Hematopoietic multipotent progenitor cell treated with erythropoietin and hydrocortisone succinate and interleukin-3 and kit ligand, for 4 days (in vitro differentiated cells): ENCODE measurements at regions not wholly inside any gene's neighbourhood (a gene's known extent, or its start where the extent isn't known, plus 50 kb on each side); places are given as distances from the start of the nearest gene placed in this dataset.
"Not testable (repeated sequence)": the region's sequence is repeated elsewhere in the genome, so short reads cannot be mapped to it uniquely, and the experiment has no call there.

ENCODE experiments used
- DNase-seq: peaks from one replicate; pipeline ENCODE4 v3.0.0-alpha.2; 2015

GRCh38 chr2:75432761-75433361 is 127.9 kb downstream of the EVA1A start:
- DNase-seq = no peak

GRCh38 chr2:75431763-75432162 is 129.0 kb downstream of the EVA1A start:
- DNase-seq = no peak

DNA sequence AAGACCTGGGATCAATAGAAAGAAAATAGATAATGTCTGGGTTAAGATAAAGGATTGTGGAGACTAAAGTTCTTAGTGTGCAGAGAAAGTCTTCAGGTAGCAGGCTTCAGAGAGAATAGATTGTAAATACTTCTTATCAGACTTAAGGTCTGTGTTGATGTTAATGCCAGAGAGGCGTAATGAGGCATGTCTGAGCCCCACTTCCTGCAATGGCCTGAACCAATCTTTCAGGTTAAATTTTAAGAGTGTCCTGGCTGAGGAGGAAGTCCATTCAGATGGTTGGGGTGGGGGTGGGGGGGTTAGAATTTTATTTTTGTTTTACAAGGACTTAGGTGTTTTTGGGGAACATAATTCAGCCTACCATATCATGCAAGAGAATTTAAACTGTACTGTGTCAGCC is 129.5 kb downstream of the EVA1A start:
- DNase-seq = no peak

GRCh38 chr2:75430449-75430848 is 130.3 kb downstream of the EVA1A start:
- not testable (repeated sequence) for DNase-seq

GRCh38 chr2:75428646-75429443 is 131.9 kb downstream of the EVA1A start:
- no peak for DNase-seq

DNA sequence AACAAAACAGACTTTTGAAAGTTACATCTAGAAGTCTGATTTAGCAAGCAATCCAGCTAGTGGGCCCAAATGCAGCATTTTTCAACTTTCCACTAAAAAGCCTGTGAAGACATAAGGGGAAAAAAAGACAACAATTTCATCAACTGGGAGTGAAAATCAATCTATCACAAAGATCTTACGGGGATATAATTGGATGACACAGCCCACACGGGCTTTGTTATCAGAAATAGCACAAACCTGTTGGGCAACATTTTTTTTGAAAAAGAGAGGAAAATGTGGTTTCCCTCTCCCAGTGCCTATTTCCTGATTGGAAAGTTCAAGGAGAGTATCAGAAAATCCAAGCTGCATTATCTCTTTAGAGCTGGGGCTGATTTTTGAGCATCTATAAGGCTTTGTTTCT is 132.7 kb downstream of the EVA1A start:
- DNase-seq = no peak

- peak; percentile 16 for DNase-seq
Measured at GRCh38 chr2:75424936-75425619, 135.7 kb downstream of the EVA1A start.

GRCh38 chr2:75421986-75422385 is 138.8 kb downstream of the EVA1A start:
- DNase-seq = peak; percentile 55

- peak; percentile 83 for DNase-seq
Measured at GRCh38 chr2:75416420-75417342, 144.1 kb downstream of the EVA1A start.

- no peak for DNase-seq
Measured at GRCh38 chr2:75415731-75416130, 145.0 kb downstream of the EVA1A start.

GRCh38 chr2:75415111-75415626 is 145.6 kb downstream of the EVA1A start:
- DNase-seq = no peak

GRCh38 chr2:75411574-75411973 is 149.2 kb downstream of the EVA1A start:
- DNase-seq = no peak

GRCh38 chr2:75410702-75411101 is 150.0 kb downstream of the EVA1A start:
- DNase-seq = no peak

DNA sequence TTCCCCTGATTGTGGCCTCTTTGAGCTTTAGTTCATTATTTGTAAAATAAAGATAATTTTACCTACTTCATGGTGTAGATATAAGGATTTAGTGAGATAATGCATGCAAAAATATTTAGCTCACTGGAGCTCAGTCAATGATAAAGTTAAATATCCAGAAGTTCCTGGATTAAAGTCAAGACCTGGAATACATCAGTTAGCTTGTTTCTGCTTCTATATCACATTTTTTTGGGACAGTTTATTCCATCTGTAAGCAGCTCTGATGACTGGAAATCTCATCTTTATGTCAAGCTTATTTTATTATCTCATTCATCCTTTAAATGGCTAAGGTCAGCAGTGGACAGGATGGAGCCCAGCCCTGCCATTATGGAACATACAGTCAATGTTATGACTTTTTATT is 152.0 kb downstream of the EVA1A start:
- DNase-seq = no peak

DNA sequence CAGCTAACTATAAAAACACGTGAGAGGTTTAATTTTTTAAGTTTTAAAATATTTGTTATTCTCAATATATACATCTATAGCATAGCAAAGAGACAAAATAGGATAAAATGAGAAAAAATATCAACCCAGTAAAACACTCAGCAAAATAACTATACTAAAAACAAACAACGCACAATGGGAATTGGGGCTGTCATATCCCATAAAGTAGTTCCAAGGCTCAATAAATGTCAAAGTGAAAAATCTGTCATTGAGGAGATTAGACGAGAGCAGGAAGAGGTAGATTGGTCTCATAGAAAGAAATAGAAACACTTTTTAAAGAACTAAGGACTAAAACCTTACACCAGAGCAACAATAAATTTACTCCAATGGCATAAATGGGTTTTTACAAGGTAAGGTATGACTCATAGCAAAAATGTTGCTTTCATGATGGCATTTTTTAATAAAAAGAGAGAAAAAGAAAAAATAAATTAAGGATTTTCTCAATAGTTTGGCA is 153.7 kb downstream of the EVA1A start:
- DNase-seq = no peak

GRCh38 chr2:75406131-75406581 is 154.6 kb downstream of the EVA1A start:
- no peak for DNase-seq

DNA sequence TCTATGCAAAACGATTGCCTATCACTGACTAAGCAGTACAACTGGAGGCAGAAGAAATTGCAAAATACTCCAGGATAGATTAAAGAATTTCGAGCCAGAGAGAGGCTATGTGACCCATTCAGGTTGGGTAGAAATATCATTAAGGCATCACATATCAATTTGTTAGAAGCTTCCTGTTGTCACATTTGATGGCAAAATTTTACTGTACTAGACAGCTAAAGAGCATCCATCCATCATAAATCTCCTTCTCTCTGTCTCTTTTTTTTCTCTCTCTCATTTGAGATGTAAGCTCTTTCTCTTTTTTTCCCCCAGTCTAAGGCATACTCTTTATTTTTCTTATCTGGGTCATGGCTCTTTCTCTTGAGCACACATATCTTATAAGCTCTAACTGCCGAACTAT is 155.7 kb downstream of the EVA1A start:
- no peak for DNase-seq

- peak; percentile 83 for DNase-seq
Measured at GRCh38 chr2:75403991-75404428, 156.7 kb downstream of the EVA1A start.

DNA sequence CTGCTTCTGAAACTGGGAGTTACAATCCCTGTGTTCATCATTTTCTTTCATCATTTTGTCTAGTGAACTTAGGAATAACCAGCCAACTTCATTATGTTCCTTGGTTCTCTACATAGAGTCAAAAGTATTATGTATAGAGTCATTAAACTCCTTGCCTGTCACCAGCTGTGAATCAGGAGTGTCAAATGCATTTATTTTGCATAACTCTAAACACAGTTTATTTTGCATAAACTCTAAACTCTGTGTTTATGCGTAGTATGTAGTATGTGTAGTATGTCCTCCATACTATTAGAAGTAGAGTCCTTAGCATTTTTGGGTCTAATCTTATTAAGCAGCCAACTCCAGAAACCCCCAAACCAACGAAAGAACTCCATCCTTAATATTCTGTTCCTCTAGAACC is 164.4 kb downstream of the EVA1A start:
- no peak for DNase-seq

- not testable (repeated sequence) for DNase-seq
Measured at GRCh38 chr2:75394764-75395163, 166.0 kb downstream of the EVA1A start.

DNA sequence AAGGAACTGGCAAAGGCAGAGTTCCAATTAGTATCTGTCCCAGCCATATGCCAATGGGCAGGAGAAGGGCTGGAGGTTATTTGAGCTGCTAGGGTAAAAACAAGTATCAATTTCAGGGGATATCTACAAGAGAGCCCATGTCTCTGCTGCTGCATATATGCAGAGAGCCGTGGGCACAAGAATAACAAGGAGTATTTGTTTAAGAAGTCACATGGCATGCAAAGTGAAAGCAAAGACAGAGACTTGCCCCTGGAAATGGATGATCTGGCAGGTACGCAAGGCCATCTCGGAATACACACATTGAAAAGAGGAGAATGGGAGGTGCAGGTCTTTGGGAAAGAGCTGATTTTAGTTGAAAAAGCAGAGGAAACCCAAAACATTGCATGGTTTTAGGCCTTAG is 170.6 kb downstream of the EVA1A start:
- DNase-seq = no peak

GRCh38 chr2:75389271-75389670 is 171.5 kb downstream of the EVA1A start:
- peak; percentile 28 for DNase-seq
